ENCODE measurements at regions not wholly inside any gene's neighbourhood (a gene's known extent, or its start where the extent isn't known, plus 50 kb on each side); places are given as distances from the start of the nearest gene placed in this dataset.
A peak's percentile ranks its signal among the peaks of the same experiment; 100 is the strongest.

DNA sequence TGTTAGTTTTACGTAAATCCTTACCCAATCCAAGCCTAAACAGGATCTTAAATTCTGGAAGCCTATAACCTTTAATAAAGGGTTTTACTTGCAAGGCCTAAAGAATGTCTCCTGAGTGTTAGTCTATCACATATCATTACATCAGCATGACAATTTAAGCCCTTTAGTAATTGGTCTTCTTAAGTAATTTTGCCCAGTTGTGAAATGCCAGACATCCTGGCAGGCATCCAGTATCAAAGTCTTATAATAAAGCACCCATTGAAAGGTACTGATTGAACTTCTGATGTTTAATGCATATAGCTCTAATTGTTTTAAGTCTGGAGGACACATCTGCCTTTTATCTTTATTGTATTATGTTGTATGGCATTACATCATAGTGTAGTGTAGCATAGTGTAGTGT, 1078.9 kb downstream of the SLITRK1 start:
- H3K9me2 ChIP-seq (replicated peaks; ENCODE audit: low read length), result no peaks in the 10 kb centered on the region
- H3K9me3 ChIP-seq (ENCODE audit: low read length), result no peaks in the 10 kb centered on the region
- H4K20me1 ChIP-seq (ENCODE audit: low read length), result no peaks in the 10 kb centered on the region
- no TSS peak for BruUV-seq (replicated peaks)
- H2AFZ ChIP-seq (ENCODE audit: low read length), result no peak overlapping the region
- CTCF ChIA-PET, result no interaction called here
- no peaks in the 10 kb centered on the region for H3K79me2 ChIP-seq (ENCODE audit: low read length)
- DNase-seq, result no peak
- no peak overlapping the region for H3K9ac ChIP-seq (ENCODE audit: low read length)
- H3F3A ChIP-seq (ENCODE audit: low read length, unreplicated experiment), result no peaks in the 10 kb centered on the region
- intact Hi-C loops (cut with micrococcal nuclease), result no loop called here
- no peaks in the 10 kb centered on the region for H3K36me3 ChIP-seq (ENCODE audit: low read depth, low read length)
- H3K4me2 ChIP-seq (ENCODE audit: low read length), result no peak overlapping the region
- H3K27ac ChIP-seq (ENCODE audit: low read length), result no peak overlapping the region
- TF ChIP-seq, protein P1, sequence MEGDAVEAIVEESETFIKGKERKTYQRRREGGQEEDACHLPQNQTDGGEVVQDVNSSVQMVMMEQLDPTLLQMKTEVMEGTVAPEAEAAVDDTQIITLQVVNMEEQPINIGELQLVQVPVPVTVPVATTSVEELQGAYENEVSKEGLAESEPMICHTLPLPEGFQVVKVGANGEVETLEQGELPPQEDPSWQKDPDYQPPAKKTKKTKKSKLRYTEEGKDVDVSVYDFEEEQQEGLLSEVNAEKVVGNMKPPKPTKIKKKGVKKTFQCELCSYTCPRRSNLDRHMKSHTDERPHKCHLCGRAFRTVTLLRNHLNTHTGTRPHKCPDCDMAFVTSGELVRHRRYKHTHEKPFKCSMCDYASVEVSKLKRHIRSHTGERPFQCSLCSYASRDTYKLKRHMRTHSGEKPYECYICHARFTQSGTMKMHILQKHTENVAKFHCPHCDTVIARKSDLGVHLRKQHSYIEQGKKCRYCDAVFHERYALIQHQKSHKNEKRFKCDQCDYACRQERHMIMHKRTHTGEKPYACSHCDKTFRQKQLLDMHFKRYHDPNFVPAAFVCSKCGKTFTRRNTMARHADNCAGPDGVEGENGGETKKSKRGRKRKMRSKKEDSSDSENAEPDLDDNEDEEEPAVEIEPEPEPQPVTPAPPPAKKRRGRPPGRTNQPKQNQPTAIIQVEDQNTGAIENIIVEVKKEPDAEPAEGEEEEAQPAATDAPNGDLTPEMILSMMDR (conservative IDR thresholded peaks at IDR 0.05; ENCODE audit: low read depth, low read length), result no peak
- TF ChIP-seq EZH2phosphoT487 (IDR thresholded peaks at IDR 0.05; ENCODE audit: borderline replicate concordance, low read length), result no peak
- POLR2A ChIA-PET (ENCODE audit: unreplicated experiment), result no interaction called here
- no peaks in the 10 kb centered on the region for H3K27me3 ChIP-seq (ENCODE audit: low read length)
- ATAC-seq, result no peak
- no peak overlapping the region for H3K4me3 ChIP-seq (ENCODE audit: low read length)
- H3K4me1 ChIP-seq (ENCODE audit: insufficient read depth, low read length), result no peaks in the 10 kb centered on the region

DNA sequence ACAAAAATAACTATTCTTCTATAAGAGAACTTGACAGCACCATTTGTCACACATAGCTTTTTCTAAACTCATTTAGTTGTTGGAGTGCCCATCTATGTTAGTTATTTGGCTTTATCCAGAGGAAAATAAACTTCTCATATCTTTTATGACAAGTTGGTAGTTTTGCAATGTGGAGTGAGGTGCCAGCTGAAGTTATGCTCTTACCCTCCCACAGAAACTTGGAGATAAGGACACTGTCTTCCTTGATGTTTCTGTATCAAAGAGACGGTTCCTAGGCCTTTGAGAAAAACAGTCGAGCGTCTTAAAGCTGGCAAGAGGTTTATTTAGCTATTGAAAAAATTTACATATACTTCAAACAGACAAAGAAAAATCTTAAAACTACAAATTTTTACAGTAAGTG, 1079.7 kb downstream of the SLITRK1 start:
- intact Hi-C loops (cut with micrococcal nuclease), result no loop called here
- Histone ChIP-seq H3K4me3 (ENCODE audit: low read length) (no peak overlapping the region), H3K36me3 (ENCODE audit: low read depth, low read length) (no peaks in the 10 kb centered on the region), H3K9me2 (replicated peaks; ENCODE audit: low read length) (no peaks in the 10 kb centered on the region), H3K79me2 (ENCODE audit: low read length) (no peaks in the 10 kb centered on the region), H3K27ac (ENCODE audit: low read length) (no peak overlapping the region), H3F3A (ENCODE audit: low read length, unreplicated experiment) (no peaks in the 10 kb centered on the region), H2AFZ (ENCODE audit: low read length) (no peak overlapping the region), H3K9me3 (ENCODE audit: low read length) (no peaks in the 10 kb centered on the region), H3K4me1 (ENCODE audit: insufficient read depth, low read length) (no peaks in the 10 kb centered on the region), H3K27me3 (ENCODE audit: low read length) (no peaks in the 10 kb centered on the region), H3K9ac (ENCODE audit: low read length) (no peak overlapping the region), H4K20me1 (ENCODE audit: low read length) (no peaks in the 10 kb centered on the region), H3K4me2 (ENCODE audit: low read length) (no peak overlapping the region)
- POLR2A ChIA-PET (ENCODE audit: unreplicated experiment), result no interaction called here
- TF ChIP-seq EZH2 (IDR thresholded peaks at IDR 0.05; ENCODE audit: low read length, unreplicated experiment), result no peak
- TF ChIP-seq, protein P1 (conservative IDR thresholded peaks at IDR 0.05; ENCODE audit: low read depth, low read length), result no peak
- no peak for TF ChIP-seq EZH2phosphoT487 (IDR thresholded peaks at IDR 0.05; ENCODE audit: borderline replicate concordance, low read length)
- DNase-seq, result no peak
- ATAC-seq, result no peak
- CTCF ChIA-PET, result no interaction called here
- BruUV-seq (replicated peaks), result no TSS peak

DNA sequence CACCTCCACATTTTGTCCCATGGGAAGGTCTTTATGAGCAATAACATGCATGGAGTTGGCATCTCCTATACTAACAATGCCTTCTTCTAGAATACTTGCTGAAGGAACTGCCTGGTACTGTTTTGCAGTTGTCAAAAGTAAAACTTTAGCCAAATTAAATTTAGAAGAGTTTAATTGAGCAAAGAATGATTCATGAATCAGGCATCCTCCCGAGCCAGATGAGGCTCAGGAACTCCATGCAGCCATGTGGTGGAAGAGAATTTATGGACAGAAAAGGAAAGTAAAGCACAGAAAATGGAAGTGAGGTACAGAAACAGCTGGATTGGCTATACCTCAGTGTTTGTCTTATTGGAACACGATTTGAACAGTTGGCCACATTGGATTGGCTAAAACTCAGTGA, 1081.9 kb downstream of the SLITRK1 start:
- Histone ChIP-seq H3K9me2 (replicated peaks; ENCODE audit: low read length) (no peaks in the 10 kb centered on the region), H2AFZ (ENCODE audit: low read length) (no peak overlapping the region), H3F3A (ENCODE audit: low read length, unreplicated experiment) (no peaks in the 10 kb centered on the region), H3K27me3 (ENCODE audit: low read length) (no peaks in the 10 kb centered on the region), H3K4me2 (ENCODE audit: low read length) (no peak overlapping the region), H3K36me3 (ENCODE audit: low read depth, low read length) (no peaks in the 10 kb centered on the region), H3K9ac (ENCODE audit: low read length) (no peak overlapping the region), H4K20me1 (ENCODE audit: low read length) (no peaks in the 10 kb centered on the region), H3K4me3 (ENCODE audit: low read length) (no peak overlapping the region), H3K79me2 (ENCODE audit: low read length) (no peaks in the 10 kb centered on the region), H3K9me3 (ENCODE audit: low read length) (no peaks in the 10 kb centered on the region), H3K4me1 (ENCODE audit: insufficient read depth, low read length) (no peaks in the 10 kb centered on the region), H3K27ac (ENCODE audit: low read length) (no peak overlapping the region)
- DNase-seq (peak; percentile 14), ATAC-seq (peak; percentile 48)
- intact Hi-C loops (cut with micrococcal nuclease), result no loop called here
- TF ChIP-seq EZH2phosphoT487 (IDR thresholded peaks at IDR 0.05; ENCODE audit: borderline replicate concordance, low read length) (no peak), EZH2 (IDR thresholded peaks at IDR 0.05; ENCODE audit: low read length, unreplicated experiment) (no peak)
- TF ChIP-seq, protein P1 (conservative IDR thresholded peaks at IDR 0.05; ENCODE audit: low read depth, low read length), result no peak
- ChIA-PET CTCF (no interaction called here), POLR2A (ENCODE audit: unreplicated experiment) (no interaction called here)
- no TSS peak for BruUV-seq (replicated peaks)
